ENCODE measurements at regions not wholly inside any gene's neighbourhood (a gene's known extent, or its start where the extent isn't known, plus 50 kb on each side); places are given as distances from the start of the nearest gene placed in this dataset.

- TF ChIP-seq EZH2 (IDR thresholded peaks at IDR 0.05; ENCODE audit: borderline replicate concordance, low read length): no peak
- TF ChIP-seq CTCF (conservative IDR thresholded peaks at IDR 0.05 in 1 of 2, IDR thresholded peaks at IDR 0.05 in 1 of 2; ENCODE audit: extremely low read depth in 1 of 2, insufficient read depth in 1 of 2, low read depth in 1 of 2, low read length in 2 of 2): no peak
Measured at GRCh38 chr4:65831828-65832227, 161.5 kb upstream of the EPHA5 start.
